ENCODE measurements at regions not wholly inside any gene's neighbourhood (a gene's known extent, or its start where the extent isn't known, plus 50 kb on each side); places are given as distances from the start of the nearest gene placed in this dataset.

DNA sequence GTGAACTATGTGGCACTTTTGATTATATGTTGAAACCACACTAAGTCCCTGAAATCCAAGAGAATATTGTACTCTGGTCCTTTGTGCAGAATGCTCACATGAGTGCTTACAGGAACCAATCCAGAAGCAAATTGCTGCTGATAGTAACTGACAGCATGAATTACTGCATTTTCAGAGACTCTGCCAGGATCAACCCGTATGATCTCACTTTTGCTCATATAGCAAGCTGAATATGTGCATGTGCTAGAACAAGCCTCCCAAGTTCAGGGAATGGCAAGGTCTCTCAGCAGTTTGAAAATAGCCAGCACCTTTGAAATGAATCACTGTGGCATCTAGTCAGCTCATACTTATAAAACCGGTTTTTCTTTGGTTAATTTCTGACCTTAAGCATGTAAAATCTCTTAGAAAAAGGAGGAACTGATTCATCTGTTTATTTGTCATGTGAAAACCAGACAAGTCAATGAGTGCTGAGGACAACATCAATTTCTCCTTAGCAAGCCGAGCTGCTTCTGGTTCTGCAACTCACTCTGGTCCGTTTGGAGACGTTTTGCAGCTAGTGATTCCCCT, 215.7 kb upstream of the ELL2 start:
- Histone ChIP-seq H3K4me3 (replicated peaks in 1 of 3; ENCODE audit: insufficient read depth in 1 of 3, low read depth in 1 of 3, low read length in 3 of 3) (no peak overlapping the region), H3K9me1 (replicated peaks; ENCODE audit: control insufficient read depth, extremely low read depth, insufficient read depth, low read length) (no peaks in the 10 kb centered on the region), H3K4me2 (ENCODE audit: insufficient read depth, low read length) (no peak overlapping the region), H3K9ac (replicated peaks; ENCODE audit: extremely low read depth, insufficient read depth, low read length) (no peak overlapping the region), H4K20me1 (replicated peaks; ENCODE audit: control insufficient read depth, extremely low read depth, insufficient read depth, low read length) (no peaks in the 10 kb centered on the region), H2AFZ (ENCODE audit: low read depth, low read length) (peak overlapping the region; percentile 30), H3K4me1 (ENCODE audit: control insufficient read depth, extremely low read depth, insufficient read depth, low read length) (peaks cover 7% of the 10 kb centered on the region), H3K9me3 (replicated peaks; ENCODE audit: control insufficient read depth, insufficient read depth, low read length) (no peaks in the 10 kb centered on the region), H3K36me3 (ENCODE audit: control insufficient read depth in 2 of 2, extremely low read depth in 1 of 2, insufficient read depth in 2 of 2, low read length in 2 of 2) (no peaks in the 10 kb centered on the region), H3K27me3 (ENCODE audit: control insufficient read depth in 2 of 2, insufficient read depth in 2 of 2, low read length in 2 of 2) (no peaks in the 10 kb centered on the region), H3K27ac (ENCODE audit: insufficient read depth, low read depth, low read length) (no peak overlapping the region), H3K79me2 (ENCODE audit: control insufficient read depth, insufficient read depth, low read length) (no peaks in the 10 kb centered on the region)
- no peak for TF ChIP-seq GATA2 (IDR thresholded peaks at IDR 0.05; ENCODE audit: insufficient read depth, insufficient read length, low read depth, low read length)
- TF ChIP-seq FOS (IDR thresholded peaks at IDR 0.05; ENCODE audit: borderline replicate concordance, insufficient read depth, low read length) = no peak
- TF ChIP-seq JUN (IDR thresholded peaks at IDR 0.05; ENCODE audit: borderline replicate concordance, insufficient read depth, insufficient read length, low read depth) = no peak
- TF ChIP-seq, protein P1, sequence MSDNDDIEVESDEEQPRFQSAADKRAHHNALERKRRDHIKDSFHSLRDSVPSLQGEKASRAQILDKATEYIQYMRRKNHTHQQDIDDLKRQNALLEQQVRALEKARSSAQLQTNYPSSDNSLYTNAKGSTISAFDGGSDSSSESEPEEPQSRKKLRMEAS (IDR thresholded peaks at IDR 0.05; ENCODE audit: insufficient read depth, insufficient read length) = no peak
- no peak for TF ChIP-seq POLR2AphosphoS5 (IDR thresholded peaks at IDR 0.05; ENCODE audit: insufficient read depth, low read depth, low read length)
- no peak for TF ChIP-seq MYC (IDR thresholded peaks at IDR 0.05; ENCODE audit: low read depth, low read length)
- TF ChIP-seq, protein P2, sequence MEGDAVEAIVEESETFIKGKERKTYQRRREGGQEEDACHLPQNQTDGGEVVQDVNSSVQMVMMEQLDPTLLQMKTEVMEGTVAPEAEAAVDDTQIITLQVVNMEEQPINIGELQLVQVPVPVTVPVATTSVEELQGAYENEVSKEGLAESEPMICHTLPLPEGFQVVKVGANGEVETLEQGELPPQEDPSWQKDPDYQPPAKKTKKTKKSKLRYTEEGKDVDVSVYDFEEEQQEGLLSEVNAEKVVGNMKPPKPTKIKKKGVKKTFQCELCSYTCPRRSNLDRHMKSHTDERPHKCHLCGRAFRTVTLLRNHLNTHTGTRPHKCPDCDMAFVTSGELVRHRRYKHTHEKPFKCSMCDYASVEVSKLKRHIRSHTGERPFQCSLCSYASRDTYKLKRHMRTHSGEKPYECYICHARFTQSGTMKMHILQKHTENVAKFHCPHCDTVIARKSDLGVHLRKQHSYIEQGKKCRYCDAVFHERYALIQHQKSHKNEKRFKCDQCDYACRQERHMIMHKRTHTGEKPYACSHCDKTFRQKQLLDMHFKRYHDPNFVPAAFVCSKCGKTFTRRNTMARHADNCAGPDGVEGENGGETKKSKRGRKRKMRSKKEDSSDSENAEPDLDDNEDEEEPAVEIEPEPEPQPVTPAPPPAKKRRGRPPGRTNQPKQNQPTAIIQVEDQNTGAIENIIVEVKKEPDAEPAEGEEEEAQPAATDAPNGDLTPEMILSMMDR (IDR thresholded peaks at IDR 0.05; ENCODE audit: extremely low read depth in 1 of 2, insufficient read depth in 1 of 2, low read depth in 1 of 2, low read length in 2 of 2) = no peak
- TF ChIP-seq EZH2 (IDR thresholded peaks at IDR 0.05; ENCODE audit: borderline replicate concordance, low read depth, low read length, severe bottlenecking) = no peak
- no peak for TF ChIP-seq POLR2A (IDR thresholded peaks at IDR 0.05; ENCODE audit: low read depth, low read length)
- CTCF ChIA-PET = interaction anchor here (0.9 kb wide), 2 partner anchors 10 to 12 kb away, joined by 3 read pairs; no protein-coding TSS in a partner anchor
- POLR2A ChIA-PET = no interaction called here
- dilution Hi-C loops (cut with MboI; ENCODE audit: extremely low pct_ligation_motif_present, low sequenced_read_pairs) = no loop called here
- no peak for FAIRE-seq
- no peak for DNase-seq (ENCODE audit: low read depth, low spot score)
- no TSS peak for BruUV-seq (replicated peaks)
- intact Hi-C loops (cut with micrococcal nuclease) = loop anchor here (10.0 kb wide), 1 partner anchor 323 kb away; no protein-coding TSS in a partner anchor
